Ishikawa (cell line): ENCODE measurements at regions not wholly inside any gene's neighbourhood (a gene's known extent, or its start where the extent isn't known, plus 50 kb on each side); places are given as distances from the start of the nearest gene placed in this dataset.

ENCODE experiments used
- CEBPB ChIP-seq: IDR thresholded peaks from 2 replicates; pipeline ENCODE4 v1.6.1; 2012
- EP300 ChIP-seq: IDR thresholded peaks from 2 replicates; pipeline ENCODE4 v1.6.1; 2012; ENCODE audit warnings: borderline replicate concordance
- RAD21 ChIP-seq: IDR thresholded peaks from 2 replicates; pipeline ENCODE4 v1.6.1; 2012; ENCODE audit warnings: low read depth
- TCF12 ChIP-seq: IDR thresholded peaks from 2 replicates; pipeline ENCODE4 v1.6.1; 2012; ENCODE audit warnings: low read depth
- YY1 ChIP-seq: IDR thresholded peaks from 2 replicates; pipeline ENCODE4 v1.6.1; 2012; ENCODE audit warnings: low read depth
- TF ChIP-seq, protein P1 (sequence below): IDR thresholded peaks from 2 replicates; pipeline ENCODE4 v1.6.1; 2012; ENCODE audit warnings: low read depth, mild to moderate bottlenecking

DNA sequence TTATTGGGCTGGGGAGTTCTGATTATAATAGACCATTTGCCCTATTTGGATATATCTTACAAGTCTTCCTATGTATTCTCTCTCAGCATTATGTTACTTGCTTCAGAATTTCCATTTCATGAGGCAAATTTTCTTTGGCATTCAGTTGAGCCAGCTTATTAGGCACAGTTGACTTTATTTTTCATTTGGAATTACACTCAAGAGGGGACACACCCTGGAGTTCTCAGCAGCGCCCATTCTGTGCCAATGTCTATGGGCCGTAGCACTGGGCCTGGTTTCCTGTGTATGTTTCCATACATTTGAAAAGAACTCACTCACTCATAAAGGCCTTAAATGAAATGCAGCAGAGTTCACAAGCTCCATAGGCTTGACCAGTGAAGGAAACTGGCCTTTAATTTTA lies 138.5 kb downstream of the KLF12 start:
- no peak for TF ChIP-seq YY1
- TF ChIP-seq TCF12 = no peak
- no peak for TF ChIP-seq RAD21
- TF ChIP-seq EP300 = no peak
- TF ChIP-seq, protein P1, sequence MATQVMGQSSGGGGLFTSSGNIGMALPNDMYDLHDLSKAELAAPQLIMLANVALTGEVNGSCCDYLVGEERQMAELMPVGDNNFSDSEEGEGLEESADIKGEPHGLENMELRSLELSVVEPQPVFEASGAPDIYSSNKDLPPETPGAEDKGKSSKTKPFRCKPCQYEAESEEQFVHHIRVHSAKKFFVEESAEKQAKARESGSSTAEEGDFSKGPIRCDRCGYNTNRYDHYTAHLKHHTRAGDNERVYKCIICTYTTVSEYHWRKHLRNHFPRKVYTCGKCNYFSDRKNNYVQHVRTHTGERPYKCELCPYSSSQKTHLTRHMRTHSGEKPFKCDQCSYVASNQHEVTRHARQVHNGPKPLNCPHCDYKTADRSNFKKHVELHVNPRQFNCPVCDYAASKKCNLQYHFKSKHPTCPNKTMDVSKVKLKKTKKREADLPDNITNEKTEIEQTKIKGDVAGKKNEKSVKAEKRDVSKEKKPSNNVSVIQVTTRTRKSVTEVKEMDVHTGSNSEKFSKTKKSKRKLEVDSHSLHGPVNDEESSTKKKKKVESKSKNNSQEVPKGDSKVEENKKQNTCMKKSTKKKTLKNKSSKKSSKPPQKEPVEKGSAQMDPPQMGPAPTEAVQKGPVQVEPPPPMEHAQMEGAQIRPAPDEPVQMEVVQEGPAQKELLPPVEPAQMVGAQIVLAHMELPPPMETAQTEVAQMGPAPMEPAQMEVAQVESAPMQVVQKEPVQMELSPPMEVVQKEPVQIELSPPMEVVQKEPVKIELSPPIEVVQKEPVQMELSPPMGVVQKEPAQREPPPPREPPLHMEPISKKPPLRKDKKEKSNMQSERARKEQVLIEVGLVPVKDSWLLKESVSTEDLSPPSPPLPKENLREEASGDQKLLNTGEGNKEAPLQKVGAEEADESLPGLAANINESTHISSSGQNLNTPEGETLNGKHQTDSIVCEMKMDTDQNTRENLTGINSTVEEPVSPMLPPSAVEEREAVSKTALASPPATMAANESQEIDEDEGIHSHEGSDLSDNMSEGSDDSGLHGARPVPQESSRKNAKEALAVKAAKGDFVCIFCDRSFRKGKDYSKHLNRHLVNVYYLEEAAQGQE = no peak
- TF ChIP-seq CEBPB = no peak
